Stimulated activated naive CD4-positive, alpha-beta T cell (primary cell): ENCODE measurements at regions not wholly inside any gene's neighbourhood (a gene's known extent, or its start where the extent isn't known, plus 50 kb on each side); places are given as distances from the start of the nearest gene placed in this dataset.
"Not testable (repeated sequence)": the region's sequence is repeated elsewhere in the genome, so short reads cannot be mapped to it uniquely, and the experiment has no call there.

Experiments
- DNase-seq, 6 experiments: peaks; one replicate each; lab custom pipeline; 2025; lab: John Stamatoyannopoulos, UW

DNA sequence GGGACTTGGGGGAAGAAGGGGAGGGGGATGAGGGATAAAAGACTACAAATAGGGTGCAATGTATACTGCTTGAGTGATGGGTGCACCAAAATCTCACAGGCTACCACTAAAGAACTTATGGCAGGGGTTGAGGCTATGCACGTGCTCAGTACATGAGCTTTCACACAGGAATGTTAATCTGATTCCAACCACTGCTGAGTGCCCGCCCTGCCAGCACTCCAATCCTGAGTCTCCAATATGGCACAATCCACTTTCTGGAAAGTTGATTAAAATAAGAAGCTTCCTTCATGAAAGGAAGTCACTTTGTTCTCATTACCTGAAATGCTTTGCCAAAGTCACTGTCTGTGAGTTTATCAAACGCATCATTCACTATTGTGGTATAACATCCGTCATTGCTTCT is 463.0 kb downstream of the IRS2 start:
- no peak for DNase-seq

DNA sequence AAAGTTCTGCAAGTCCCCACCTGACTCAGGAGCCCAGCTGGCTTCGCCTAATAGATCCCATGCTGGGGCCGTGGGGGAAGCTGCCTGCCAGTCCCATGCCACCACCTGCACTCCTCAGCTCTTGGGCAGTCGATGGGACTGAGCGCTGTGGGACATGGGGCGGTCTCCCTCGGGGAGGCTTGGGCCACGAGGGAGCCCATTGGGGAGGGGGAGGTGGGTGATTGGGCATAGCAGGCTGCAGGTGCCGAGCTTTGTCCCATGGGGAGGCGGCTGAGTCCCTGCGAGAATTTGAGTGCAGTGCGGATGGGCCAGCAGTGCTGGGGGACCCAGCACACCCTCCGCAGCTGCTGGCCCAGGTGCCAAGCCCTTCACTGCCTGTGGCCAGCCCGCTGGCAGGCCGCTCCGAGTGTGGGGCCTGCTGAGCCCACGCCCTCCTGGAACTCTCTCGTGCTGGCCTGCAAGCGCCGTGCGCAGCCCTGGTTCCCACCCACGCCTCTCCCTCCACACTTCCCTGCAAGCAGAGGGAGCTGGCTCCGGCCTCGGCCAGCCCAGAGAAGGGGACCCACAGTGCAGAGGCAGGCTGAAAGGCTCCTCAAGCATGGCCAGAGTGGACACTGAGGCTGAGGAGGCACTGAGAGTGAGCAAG is 467.3 kb downstream of the IRS2 start:
- DNase-seq = no peak

DNA sequence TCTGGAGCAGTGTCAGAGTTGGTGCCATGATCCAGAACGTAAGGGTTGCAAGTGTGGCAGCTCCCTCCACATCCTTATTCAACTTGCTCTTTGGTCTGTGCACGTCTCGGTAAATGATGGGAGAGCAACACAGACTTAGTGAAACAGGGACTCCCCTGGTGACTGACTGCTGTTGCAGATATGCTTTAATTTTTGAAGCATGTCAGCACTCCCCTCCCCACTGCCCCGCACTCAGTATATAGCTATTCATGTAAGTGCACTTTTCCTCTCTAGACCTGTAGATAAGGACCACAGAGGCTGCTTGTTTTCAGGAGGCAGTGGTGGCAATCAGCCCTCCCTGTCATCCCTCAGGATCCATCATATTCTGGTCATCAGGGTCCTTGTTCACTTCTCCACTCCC is 470.9 kb downstream of the IRS2 start:
- DNase-seq = no peak

DNA sequence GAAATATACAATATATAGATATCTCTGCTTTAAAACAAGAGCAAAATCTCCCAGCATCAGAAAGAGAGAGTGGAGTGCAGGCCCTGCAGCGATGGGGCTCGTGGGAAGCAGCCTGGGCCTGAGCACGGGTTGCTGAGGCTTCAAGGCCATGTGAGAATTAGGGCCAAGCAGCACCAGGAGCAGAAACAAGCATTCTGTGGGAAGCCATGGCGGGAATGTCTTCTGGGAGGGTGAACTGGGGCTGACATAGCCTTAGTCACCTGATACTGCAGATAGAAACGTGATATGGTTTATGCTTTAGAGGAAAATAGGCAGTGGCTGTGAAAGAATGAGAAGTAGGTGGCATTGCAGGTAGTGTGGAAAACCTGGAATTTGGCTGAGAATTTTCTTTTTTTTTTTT is 472.3 kb downstream of the IRS2 start:
- DNase-seq = no peak

DNA sequence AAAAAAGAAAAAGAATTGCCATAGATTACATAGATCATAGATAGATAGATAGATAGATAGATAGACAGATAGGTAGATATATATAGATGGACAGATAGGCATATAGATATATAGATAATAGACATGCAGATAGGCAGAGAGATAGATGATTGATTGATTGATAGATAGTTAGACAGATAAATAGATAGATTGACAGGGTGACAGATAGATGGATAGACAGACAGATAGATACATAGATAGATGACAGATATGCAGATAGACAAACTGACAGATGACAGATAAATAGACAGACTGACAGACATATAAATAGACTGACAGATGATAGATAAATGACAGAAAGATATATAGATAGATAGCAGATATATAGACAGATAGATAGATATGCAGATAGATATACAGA is 474.0 kb downstream of the IRS2 start:
- DNase-seq = no peak

DNA sequence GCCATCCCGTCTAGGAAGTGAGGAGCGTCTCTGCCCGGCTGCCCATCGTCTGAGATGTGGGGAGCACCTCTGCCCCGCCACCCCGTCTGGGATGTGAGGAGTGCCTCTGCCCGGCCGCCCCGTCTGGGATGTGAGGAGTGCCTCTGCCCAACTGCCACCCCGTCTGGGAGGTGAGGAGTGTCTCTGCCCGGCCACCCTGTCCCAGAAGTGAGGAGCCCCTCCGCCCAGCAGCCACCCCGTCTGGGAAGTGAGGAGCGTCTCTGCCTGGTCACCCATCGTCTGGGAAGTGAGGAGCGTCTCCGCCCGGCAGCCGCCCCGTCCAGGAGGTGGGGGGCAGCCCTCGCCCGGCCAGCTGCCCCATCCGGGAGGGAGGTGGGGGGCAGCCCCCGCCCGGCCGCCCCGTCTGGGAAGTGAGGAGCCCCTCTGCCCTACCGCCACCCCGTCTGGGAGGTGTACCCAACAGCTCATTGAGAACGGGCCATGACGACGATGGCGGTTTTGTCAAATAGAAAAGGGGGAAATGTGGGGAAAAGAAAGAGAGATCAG is 474.9 kb downstream of the IRS2 start:
- not testable (repeated sequence) for DNase-seq

DNA sequence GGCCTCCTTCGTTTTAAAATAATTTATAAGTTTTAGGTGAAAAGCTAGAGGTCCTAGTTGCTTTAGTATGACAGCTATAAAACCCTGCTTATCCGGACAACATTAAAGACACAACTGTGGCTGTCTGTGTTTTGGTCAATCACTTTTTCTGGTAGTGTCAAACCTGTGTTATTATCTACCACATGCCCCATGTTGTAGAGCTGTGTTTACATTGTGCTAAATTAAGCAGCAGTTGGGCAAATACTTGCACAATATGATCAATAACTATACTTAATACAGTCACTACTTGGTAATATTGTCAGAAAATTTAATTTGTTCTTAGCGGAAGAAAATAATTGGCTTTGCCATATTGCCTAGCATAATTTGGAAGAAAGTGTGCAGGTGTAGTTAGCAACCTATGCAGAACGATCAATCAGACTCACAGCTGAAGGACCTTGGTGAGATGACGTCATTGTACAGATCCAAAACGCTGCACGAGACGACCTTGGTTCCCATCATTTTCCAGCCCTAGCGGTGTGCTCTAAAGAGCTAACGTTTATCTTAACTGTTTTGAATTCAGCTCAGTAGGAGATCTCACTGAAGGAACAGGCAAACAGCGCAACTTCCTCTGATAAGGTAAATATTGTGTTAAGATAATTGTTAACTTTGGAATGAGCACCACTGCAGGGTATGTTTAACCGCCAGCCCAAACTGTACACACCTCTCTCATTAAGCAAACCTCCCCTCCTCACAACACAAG is 476.6 kb downstream of the IRS2 start:
- DNase-seq = no peak

DNA sequence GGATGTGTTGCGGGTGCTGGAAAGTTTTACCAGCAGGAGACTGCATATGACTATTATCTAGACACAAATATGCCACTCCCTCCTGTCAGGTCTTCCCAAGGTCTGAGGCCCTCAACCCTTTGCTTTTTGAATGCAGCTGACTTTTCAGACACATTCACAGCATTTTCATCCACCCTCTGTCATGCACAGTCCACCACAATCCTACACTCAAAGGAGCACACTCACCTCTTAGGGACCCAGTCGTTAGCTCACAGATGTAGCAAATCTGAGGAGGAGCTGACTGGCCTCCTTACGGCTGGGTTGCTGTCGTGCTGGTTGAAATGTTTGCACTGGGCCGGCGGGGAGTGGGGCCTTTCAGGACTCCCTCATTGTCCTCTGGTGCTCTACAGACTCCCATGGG is 479.4 kb downstream of the IRS2 start:
- DNase-seq = no peak

DNA sequence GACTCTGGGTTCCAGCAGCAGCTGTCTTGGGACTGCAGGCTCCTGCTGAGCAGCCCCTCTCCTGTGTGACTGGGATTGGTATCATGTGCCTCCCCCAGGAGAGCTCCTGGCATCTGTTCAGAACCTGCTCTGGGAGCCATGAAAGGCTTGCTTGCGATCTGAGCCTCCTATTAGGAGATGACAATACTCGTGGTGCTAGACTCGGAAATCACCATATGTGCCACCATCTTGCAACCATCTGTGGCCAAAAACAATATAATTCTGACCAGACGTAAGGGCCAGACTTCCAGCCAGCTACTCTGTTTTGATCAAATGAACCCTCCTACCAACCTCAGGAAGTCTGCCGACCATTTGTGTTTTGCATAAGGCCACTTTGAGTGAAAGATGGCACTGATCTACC is 484.7 kb downstream of the IRS2 start:
- DNase-seq = no peak

DNA sequence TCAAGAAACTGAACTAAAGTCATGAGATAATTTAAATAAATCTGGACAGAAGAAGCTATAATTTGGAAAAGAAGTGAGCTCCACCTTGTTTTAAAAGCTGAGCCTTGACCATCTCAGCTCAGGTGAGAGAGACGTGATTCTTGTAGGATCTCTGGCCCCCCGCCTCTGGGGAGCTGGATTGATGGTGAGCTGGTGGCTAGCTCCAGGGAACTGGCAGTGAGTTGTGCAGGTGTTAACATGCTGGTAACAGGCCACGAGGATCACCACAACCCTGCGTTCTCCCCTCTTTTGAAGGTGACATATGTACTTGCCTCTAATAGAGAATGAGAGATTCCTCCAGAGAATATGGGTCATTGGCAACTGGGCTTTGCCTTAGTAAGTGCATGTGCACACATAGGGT is 485.1 kb downstream of the IRS2 start:
- no peak for DNase-seq

DNA sequence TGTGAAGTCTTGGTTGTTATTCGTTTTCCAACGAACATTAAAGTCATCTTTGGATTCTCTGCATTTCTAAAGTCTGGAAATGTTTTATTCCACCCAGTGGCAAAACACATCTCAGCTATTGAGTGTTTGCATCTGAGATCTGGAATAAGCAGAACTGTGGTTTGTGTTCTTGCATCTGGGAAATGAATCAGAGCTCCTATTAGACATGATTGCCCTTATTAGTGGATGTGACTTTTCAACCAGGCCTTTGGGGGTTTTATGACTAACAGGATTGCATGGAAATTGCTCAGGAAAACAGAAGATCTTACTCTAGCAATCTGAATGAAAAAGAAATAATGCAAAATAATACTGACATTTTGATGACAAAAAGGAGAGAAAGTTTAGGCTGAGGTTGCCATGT is 488.8 kb downstream of the IRS2 start:
- no peak for DNase-seq

DNA sequence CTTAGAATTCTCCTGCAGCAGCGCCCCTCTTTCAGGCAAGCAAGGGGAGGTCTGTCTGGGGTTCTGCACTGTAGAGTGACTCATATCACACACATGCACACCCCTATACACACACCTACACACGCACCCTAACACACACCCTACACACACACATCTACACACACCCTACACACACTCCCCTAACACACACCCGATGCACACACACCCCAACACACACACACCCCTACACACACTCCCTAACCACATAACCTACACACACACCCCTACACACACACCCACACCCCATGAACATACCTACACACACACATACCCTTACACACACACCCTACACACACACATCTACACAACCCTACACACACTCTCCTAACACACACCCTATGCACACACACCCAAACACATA is 493.2 kb downstream of the IRS2 start:
- DNase-seq = no peak

DNA sequence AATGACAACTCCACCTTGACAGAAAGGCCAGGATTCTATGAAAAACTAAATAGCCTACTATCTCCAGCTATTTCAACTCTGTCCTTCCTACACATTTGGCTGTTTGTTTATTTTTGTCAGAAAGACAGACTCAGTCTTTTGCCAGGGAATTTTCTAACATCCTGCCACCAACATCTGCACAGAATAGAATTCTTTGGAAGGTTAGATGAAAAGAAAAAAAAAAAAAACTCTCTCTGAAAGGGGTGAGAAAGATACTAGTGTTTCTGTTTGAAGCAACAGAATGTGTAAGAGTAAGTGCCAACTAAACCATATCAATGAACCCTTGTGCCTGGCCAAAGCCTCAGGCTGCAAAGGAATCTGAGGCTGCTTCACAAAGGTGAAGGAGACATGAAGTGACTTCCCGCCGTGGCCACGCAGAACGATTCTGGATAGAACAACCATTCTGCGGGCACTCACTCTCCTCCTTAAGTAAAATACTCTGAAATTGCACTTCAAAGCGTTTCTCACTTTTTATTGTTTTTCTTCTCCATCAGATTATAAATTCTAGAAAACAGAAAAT is 498.2 kb downstream of the IRS2 start:
- no peak for DNase-seq

DNA sequence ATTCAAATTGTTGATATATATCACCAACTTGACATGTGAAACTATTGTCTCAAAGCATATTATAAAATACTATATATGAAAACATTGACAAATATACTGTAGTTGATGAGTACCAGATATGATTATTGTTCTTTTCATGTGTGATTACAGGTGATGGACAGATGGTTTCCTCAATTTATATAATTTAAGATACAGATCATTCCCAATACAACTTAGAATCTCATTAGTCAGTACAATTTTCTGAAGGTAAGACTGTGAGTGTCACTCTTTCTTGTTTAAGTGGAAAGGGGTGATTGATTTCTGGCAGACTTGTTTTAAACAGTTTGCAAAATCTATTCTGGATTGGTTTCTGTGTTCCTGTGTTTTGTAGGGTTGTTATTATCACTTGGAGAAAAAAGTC is 498.8 kb downstream of the IRS2 start:
- no peak for DNase-seq

DNA sequence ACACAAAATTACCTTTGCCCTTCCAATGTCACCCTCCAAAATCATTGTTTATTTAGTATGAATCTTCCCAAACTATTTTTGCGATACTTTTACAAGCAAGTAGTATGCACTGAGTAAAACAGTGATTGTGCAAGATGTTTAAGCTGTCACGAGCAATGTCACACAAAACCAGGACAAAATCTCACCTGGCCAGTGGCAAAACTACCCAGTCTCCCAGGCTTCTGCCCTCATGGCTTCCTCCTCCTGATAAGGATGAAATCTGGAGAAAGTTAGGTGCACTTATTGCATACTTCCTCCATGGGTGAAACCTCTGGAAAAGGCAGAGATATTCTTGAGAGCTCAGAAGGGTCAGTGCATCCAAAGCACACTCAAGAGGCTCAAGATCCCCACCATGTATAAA is 500.8 kb downstream of the IRS2 start:
- no peak for DNase-seq

DNA sequence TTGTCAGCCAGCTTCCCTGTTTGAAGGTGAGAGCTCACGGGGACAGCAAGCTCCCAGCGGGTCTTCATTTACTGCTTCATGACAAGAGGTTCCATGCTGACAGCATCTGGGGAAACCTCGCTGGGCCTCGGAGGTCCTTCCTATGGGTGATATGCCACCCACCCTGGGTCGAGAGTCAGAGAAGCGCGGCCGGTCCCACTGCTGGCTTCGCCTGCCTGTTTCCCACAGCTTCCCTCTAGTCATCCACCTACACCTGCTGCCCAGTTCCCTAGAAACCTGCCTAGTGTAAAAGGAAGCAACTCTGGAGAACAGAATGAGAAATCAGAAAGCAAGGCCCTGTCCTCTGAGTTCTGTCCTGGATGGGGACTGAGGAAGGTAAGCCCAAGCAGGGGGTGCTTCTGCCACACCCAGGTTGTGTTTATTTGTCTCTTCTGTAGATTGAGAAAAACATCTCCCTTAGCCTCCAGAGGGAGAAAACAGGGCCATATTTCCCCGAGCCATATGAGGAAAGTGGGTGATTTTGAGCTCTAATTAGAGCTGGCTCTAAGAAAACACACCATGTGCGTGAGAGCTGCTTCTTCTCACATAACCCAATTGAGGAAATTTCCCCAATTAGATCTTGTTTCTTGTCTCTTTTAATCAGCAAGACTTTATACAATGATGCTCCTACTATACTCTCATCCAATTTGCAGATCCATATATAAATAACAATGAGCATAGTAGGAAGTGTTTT is 504.3 kb downstream of the IRS2 start:
- no peak for DNase-seq

DNA sequence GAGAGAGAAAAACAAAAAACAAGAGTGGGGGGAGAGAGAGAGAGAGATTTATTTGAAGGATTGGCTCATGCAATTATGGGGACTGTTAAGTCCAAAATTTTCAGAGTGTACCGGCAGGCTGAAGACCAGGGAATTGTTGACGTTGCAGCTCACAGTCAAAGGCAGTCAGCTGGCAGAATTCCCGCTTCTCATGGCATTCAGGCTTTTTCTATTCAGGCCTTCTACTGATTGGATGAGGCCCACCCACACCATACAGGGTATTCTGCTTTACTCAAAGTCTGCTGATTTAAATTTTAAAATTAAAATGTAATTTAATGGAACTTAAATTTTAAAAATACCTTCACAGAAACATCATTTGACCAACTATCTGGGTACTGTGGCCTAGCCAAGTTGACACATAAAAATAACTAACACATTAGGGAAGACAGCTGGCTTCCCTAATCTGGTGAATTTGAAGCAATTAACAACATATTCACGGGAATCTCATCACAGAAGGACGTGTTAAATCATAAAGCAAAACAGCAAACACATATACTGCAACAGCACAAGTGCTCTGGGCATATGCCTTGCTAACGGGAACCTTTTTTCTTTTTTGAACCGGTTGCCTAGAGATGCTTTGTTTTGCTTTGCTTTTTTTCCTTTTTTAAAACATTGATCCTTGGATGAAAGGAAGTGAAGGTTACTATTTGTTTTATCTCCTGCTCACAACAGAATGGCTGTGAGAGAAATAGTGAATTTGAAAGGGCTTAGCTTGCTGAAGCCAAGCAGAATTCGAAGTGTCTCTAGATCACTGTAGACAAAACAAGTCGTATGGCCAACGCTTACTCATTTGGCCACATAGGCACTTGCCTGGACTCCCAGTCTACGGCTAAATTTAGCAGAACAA is 505.1 kb downstream of the IRS2 start:
- no peak for DNase-seq

DNA sequence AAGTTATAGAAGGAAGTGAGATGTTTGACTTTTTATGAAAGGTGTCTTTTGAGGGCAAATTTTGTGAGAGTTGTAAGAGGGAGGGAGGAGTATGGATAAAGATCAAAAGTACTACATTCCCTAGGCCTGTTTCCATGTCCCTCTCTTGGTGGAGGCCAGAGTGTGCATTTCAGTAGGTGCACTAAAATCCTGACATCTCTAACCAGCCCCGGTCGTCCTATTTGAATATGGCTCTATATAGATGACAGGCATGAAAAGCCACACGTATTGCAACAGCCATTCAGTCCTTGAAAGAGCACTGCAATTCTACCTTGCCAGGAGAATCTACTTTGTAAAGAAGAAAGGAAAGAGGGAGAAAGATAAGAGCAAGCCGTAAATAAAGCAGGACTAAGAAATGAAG is 510.1 kb downstream of the IRS2 start:
- no peak for DNase-seq

DNA sequence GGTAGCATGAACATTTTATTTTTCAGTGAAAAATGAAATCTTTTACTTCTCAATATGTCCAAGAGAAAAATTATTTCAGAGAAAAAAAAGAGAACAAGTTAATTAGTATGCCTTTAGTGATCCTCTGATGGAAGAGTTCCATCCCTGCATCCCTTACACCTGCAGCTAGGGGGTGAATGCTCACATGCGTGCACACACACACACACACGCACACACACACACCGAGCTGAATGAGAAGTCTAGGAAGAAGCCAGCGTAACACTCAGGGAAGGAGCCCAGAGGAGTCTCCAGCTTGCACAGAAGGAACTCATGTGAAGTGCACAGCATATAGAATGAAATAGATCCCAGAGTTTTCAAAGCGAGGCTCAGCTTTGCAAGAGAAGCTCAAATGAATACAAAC is 510.5 kb downstream of the IRS2 start:
- no peak for DNase-seq

DNA sequence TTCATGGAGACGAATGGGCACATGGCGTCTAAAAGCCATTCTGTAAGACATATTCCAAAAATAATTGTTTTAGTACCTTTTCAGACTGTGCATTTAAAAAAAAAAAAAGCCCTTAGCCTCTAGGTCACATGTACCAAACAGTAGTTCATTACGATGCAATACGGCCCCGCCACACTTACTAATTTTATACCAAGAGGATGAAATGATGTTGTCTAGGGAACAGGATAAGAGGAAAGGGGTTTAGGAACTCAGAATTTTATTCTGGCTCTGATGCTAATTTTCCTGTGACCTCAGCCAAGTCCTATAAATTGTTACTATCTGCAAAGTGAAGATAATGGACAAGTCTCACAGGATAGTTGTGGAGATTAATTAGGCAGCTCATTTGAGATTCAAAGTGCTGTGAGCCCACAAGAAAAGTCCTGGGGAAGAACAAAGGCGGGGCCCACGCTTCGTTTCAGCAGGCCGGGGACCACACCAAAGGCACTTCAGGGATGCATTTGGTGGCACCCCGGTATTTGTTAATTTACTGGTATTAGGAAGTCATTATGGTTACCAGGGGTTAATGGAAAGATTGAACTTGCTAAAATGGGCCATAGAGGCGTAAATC is 511.1 kb downstream of the IRS2 start:
- DNase-seq = no peak

DNA sequence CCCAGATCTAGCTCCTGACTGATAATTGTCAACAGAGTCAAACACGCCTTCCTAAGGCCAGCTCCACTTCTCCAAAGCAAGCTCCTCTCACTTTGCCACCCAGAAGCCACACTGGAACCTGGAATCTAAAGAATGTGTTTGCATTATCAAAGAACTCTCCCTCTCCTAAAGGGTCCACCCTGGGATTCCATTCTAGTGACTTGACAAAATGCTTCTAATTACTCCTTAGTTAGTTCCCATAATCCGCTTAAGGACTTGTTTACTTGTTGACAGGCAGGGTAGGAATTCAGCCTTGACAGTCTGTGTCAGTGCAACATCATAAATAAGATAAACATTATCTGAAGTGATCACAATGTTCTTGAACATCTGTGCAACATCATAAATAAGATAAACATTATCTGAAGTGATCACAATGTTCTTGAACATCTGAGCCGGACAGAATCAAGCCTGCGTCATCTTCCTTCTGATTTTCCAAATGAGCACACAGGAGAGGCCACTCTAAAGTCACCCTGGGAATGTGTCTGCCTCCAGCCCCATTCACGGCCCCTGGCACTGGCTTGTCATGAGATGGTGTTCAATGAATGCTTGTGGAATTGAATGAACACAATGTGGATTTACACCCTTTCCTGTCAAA is 512.1 kb downstream of the IRS2 start:
- DNase-seq = no peak
